ENCODE measurements at regions not wholly inside any gene's neighbourhood (a gene's known extent, or its start where the extent isn't known, plus 50 kb on each side); places are given as distances from the start of the nearest gene placed in this dataset.
"Not testable (repeated sequence)": the region's sequence is repeated elsewhere in the genome, so short reads cannot be mapped to it uniquely, and the experiment has no call there.

- no peak for DNase-seq
These were observed 91.1 kb upstream of the B3GAT1 start for GRCh38 chr11:134503100-134503499.

GRCh38 chr11:134502153-134502550 lies 90.1 kb upstream of the B3GAT1 start:
- DNase-seq = no peak

- DNase-seq = no peak
These were observed 89.5 kb upstream of the B3GAT1 start for GRCh38 chr11:134501406-134502152.

GRCh38 chr11:134500621-134501020 lies 88.6 kb upstream of the B3GAT1 start:
- no peak for DNase-seq

GRCh38 chr11:134499990-134500389 lies 87.9 kb upstream of the B3GAT1 start:
- DNase-seq = no peak

GRCh38 chr11:134498326-134499139 lies 86.5 kb upstream of the B3GAT1 start:
- no peak for DNase-seq

GRCh38 chr11:134497586-134497985 lies 85.5 kb upstream of the B3GAT1 start:
- DNase-seq = no peak

GRCh38 chr11:134496058-134496457 lies 84.0 kb upstream of the B3GAT1 start:
- not testable (repeated sequence) for DNase-seq

- not testable (repeated sequence) for DNase-seq
These were observed 82.4 kb upstream of the B3GAT1 start for GRCh38 chr11:134494395-134494794.

GRCh38 chr11:134492411-134492810 lies 80.4 kb upstream of the B3GAT1 start:
- DNase-seq = not testable (repeated sequence)

- DNase-seq = no peak
These were observed 77.7 kb upstream of the B3GAT1 start for GRCh38 chr11:134489728-134490127.

- no peak for DNase-seq
These were observed 76.9 kb upstream of the B3GAT1 start for GRCh38 chr11:134488913-134489312.

GRCh38 chr11:134488512-134488911 lies 76.5 kb upstream of the B3GAT1 start:
- DNase-seq = no peak

GRCh38 chr11:134487696-134488095 lies 75.7 kb upstream of the B3GAT1 start:
- DNase-seq = no peak

- no peak for DNase-seq
These were observed 74.7 kb upstream of the B3GAT1 start for GRCh38 chr11:134486704-134487103.

GRCh38 chr11:134486106-134486505 lies 74.1 kb upstream of the B3GAT1 start:
- DNase-seq = no peak

- DNase-seq = no peak
These were observed 73.3 kb upstream of the B3GAT1 start for GRCh38 chr11:134485316-134485715.

- no peak for DNase-seq
These were observed 71.8 kb upstream of the B3GAT1 start for GRCh38 chr11:134483857-134484256.

- no peak for DNase-seq
These were observed 71.2 kb upstream of the B3GAT1 start for GRCh38 chr11:134483291-134483690.

- DNase-seq = no peak
These were observed 70.8 kb upstream of the B3GAT1 start for GRCh38 chr11:134482865-134483264.

GRCh38 chr11:134481933-134482527 lies 70.0 kb upstream of the B3GAT1 start:
- no peak for DNase-seq

- no peak for DNase-seq
These were observed 69.1 kb upstream of the B3GAT1 start for GRCh38 chr11:134481135-134481534.
